Stimulated activated naive CD8-positive, alpha-beta T cell treated with anti-CD3 and anti-CD28 coated beads, Interleukin-15, Interleukin-2, amounts not matched to agents 100 U/mL and 50 U/mL, for 24 hours (primary cell): ENCODE measurements at regions not wholly inside any gene's neighbourhood (a gene's known extent, or its start where the extent isn't known, plus 50 kb on each side); places are given as distances from the start of the nearest gene placed in this dataset.
"Not testable (repeated sequence)": the region's sequence is repeated elsewhere in the genome, so short reads cannot be mapped to it uniquely, and the experiment has no call there.

ENCODE experiments used
- ATAC-seq: fragments of 150-1000 bp; cut with Tn5 transposase; one replicate; pipeline ENCODE4 v1.10.0; 2021
- DNase-seq: peaks from one replicate; pipeline ENCODE4 v3.0.0; 2021

DNA sequence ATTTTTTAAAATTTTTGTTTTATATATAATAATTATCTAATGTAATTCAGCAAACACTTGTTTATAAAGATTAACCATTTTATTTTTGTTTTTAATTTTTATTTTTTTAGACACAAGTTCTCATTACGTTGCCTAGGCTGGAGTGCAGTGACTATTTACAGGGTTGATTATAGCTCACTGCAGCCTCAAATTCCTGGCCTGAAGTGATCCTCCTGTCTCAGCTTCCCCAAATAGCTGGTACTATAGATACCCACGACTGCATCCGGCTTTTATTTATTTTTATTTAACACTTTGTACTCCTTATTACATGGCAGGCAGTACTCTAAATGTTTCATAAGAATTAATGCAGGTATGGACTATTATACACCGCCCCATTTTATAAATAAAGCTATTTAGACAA is 288.7 kb downstream of the MDFIC start:
- DNase-seq (no peak), ATAC-seq (no peak)

DNA sequence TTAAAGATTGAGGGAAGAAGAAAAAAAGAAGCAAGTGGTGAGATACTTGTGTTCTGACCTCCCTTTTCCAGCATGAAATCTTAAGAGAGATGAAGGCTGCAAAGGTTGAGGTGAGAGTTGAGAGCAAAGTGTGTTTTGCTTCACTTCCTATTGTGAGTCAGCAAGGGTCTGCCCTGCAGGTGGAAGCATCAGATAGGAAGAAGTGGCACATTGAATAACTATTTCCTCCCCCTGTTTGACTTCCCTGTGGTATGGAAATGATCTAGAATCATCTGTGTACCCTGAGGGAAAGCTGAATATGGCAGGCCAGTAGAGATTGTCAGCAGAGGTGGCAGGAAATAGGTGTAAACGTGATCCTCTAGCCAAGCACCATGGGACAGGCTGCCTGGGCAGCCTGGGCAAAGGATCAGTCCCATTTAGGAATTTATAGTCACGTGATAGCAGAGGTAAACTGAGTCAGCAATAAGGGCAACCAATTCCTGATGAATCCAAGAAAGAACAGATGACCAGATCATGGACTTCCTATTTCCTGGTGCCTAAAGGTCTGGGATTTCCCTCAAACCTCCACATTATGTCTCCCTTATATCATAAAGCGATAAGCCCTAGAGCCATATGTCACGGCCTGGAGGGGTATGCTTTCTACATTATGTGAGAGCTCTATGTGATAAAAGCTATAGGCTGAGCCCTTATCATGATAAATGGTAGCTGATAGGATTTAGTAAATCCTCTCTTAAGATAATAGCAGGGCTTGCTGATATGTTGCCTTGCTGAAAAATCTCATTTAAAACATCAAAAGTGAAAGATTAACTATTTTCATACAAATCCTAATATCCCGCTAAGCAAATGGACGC is 287.0 kb downstream of the MDFIC start:
- ATAC-seq (no peak), DNase-seq (no peak)

GRCh38 chr7:115206374-115206773 is 284.5 kb downstream of the MDFIC start:
- DNase-seq, ATAC-seq: not testable (repeated sequence)

- DNase-seq (no peak), ATAC-seq (no peak)
Measured at GRCh38 chr7:115198143-115198542, 276.2 kb downstream of the MDFIC start.

DNA sequence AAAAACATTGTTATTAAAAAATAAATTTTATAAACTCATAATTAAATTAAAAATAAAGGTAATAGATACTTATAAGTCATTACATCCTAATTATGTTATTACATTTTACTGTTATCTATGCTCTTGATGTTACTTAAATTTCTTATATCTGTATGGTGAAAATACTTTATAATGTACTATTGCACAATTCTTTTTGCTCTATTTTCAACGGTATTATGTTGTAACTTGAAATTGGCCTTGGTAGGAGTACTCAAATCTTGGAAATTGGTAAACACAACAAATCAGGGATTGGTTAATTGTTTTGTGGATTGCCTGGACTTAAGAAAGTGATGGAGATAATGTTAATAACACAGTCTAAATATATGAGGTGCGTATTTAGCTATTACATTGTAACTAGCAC is 273.3 kb downstream of the MDFIC start:
- no peak for ATAC-seq
- DNase-seq, result no peak

GRCh38 chr7:115191526-115191925 is 269.6 kb downstream of the MDFIC start:
- no peak for DNase-seq
- ATAC-seq, result no peak

DNA sequence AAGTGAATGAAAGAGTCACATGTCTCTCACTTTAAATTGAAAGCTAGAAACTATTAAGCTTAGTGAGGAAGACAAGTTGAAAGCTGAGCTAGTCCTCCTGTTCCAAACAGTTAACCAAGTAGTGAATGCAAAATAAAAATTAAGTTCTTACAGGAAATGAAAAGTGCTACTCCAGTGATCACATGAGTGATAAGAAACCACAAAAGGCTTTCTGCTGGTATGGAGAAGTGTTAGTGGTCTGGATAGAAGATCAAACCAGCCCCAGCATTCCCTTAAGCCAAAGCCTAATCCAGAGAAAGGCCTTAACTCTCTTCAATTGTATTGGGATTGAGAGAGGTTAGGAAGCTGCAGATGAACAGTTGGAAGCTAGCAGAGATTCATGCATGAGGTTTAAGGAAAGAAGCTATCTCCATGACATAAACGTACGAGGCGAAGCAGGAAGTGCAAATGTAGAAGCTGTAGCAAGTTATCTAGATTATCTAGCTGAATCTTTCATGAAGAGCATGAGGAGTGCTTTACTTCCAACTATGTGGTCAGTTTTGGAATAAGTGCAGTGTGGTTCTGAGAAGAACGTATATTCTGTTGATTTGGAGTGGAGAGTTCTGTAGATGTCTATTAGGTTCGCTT is 261.6 kb downstream of the MDFIC start:
- ATAC-seq (no peak), DNase-seq (no peak)

DNA sequence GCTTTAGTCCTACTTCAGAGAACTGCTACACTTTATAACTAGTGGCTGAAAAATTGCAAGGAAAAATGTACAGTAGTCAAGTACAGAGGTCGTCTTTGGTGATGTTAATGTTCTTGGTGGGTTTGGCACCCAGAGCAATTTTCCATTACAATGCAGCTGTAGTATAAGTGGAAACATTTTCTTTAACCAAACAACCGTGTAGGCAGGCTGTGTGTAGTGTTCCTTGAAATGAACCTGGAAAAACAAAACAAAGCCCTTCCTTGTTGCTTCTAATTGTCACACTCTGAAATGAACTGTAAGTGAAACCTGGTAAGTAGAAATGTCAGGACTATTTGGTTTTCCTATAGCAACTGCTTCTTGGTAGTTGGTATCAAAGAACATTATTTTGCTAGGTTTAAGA is 256.9 kb downstream of the MDFIC start:
- DNase-seq, result no peak
- no peak for ATAC-seq

DNA sequence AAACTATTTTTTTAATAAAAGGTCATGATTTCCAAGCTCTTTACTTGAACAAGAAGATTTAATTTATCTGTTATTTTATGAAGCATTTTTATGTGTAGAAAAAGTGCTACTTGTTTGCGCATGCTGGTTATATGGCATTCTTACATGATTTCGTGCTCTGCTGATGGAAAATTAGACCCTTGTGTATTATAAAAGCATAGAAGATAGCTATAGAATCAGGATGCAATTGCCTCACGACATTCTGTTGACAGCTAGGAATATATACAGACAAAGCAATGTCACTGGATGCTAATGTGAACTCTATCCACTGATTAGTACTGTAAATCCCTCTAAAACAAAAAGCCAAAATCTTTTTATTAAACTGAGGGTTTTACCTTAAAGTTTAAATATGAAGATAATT is 255.9 kb downstream of the MDFIC start:
- DNase-seq (no peak), ATAC-seq (no peak)

DNA sequence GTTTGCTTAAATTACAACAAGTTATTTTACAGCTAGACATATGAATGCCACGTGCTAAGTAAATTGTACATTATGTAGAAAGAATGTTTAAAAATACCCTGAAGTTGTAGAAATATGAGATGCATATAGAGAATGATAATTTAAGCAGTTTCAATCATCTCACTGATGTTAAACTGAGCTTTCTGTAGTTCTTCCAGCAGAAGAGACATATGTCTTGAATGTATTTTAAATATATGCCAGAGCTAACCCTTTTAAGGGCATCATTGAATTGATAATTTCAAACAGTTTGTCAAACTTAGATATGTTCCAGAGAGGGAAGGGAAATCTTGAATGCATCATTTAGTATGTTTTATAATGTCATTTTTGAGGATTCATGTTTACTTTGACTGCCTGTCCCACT is 255.2 kb downstream of the MDFIC start:
- no peak for DNase-seq
- no peak for ATAC-seq

- DNase-seq, ATAC-seq: not testable (repeated sequence)
Measured at GRCh38 chr7:115172397-115172796, 250.5 kb downstream of the MDFIC start.

GRCh38 chr7:115153769-115154477 is 232.0 kb downstream of the MDFIC start:
- ATAC-seq (no peak), DNase-seq (no peak)

DNA sequence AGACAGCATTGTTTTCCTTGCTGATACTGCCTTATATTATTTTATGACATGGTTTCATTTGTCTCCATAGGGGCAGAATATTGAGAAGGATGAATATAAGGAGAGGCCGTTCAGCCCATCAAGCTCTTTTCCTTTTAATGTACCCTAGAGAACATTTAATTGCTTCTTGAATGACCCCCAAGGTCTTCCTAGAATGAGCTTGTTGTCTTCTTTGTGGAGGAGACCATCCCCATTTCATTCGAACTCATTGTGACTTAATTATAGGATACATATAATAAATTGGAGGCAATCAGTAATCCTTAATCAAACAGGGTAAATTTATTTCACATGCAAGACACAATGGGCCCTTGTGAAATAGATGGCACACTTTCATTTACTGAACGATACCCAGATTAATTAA is 231.3 kb downstream of the MDFIC start:
- ATAC-seq (no peak), DNase-seq (no peak)

DNA sequence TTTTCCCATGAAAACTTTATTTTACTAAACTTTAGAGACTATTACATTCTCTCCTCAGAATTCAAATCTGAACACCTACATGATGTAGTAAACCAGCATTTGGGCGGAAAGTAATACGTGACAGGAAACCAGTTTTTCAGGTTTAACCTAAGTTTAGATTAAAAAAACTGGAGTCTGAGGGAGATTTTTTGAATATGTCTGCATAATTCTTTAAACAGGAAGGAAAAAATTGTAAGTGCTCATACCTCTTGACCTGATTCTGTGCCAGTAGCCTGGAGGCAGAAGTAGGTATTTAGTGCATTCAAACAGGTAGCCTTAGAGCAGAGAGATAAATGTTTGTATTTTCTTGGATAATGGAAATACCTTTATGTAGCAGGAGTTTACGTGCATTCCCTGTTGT is 224.3 kb downstream of the MDFIC start:
- ATAC-seq (no peak), DNase-seq (no peak)

DNA sequence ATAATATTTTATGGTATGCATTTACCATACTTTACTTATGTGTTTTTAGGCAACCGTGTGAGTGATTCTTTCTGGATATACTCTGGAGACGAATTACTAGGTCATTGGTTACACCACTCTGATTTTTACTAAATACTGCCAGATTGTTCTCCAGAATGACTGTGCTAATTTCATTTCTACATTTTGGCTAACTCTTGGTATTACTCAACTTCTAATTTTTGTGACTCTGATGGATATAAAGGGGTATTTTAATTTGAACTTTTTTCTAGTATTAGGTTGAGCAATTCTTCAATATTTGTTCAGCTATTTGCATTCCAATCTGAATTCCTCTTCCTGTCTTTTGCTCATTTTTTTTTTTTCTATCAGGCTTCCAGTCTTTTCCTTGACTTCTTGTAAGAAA is 223.6 kb downstream of the MDFIC start:
- ATAC-seq, result no peak
- no peak for DNase-seq

GRCh38 chr7:115137816-115138215 is 215.9 kb downstream of the MDFIC start:
- DNase-seq, result no peak
- no peak for ATAC-seq

DNA sequence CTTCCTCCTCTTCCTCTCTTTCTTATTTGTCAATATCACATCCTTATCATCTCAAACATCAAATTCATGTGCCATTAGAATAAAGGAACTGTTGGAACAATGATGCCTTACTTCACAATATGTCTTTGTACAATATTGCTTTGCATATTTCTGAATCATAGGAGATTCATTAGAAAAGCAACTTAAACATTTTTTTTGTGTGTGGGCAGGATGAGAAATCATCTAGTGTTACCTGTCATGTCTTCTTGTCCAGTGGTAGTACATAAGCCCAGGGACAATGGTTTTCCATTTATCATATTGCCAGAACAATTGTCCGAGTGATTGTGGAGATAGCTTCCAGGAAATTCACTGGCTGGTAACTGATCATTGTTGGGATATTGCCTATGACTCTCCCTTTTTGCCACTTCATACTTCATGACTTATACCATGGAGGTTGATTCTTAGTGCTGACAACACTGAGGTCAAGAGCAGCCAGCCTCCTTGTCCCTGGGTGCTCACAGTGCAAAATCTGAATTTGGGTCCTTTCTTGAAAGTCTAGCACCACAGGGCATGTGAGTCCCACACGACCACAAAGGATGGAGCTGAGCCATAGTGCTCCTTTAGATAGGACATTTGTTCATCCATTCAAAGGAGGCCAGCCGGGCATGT is 215.0 kb downstream of the MDFIC start:
- DNase-seq (no peak), ATAC-seq (no peak)

DNA sequence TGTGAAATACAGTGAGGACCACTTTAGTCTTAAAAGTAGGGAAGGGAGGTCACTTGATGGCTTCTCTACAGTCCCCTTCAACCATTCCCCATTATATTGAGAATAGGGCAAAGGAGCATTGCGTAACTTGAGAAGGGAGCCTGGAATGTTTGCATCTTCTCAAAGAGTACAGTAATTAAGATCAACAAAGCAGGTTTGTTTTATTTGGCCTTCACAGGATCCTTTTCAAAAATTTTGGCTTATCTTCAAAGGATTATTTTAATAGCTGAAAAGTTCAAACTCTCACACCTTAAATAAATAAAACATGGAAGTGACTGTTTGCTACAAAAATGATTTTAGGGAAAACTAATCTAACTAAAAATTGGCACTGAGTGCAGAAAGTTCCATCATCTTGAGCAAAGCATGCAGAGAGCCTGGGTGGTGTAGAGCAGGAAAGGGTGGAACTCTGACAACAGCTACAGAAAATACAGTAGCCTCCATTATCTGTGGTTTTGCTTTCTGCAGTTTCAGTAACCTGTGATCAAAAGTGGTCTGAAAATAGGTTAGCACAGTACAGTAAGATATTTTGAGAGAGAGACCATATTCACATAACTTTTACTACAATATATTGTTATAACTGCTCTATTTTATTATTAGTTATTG is 214.0 kb downstream of the MDFIC start:
- ATAC-seq, result no peak
- DNase-seq, result no peak

GRCh38 chr7:115135146-115135545 is 213.3 kb downstream of the MDFIC start:
- no peak for DNase-seq
- no peak for ATAC-seq

DNA sequence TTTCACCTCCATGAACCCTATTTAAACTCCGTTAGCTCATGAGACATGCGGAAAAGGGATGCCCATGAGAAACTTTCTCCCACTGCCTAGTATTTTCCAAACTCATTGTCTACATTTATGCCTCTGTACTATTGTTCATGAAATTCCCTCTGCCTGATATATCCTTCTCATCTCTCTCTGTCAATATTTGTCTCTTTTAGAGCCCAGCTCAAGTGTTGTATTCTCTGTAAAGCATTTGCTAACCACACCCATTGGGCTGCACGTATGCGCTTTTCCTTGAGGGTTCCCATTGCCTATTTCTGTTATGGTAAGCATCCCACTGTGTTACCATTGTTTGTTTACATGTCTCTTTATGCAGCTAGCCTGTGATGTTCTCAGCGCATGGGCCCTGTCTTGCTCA is 211.4 kb downstream of the MDFIC start:
- DNase-seq, result no peak
- ATAC-seq, result no peak

DNA sequence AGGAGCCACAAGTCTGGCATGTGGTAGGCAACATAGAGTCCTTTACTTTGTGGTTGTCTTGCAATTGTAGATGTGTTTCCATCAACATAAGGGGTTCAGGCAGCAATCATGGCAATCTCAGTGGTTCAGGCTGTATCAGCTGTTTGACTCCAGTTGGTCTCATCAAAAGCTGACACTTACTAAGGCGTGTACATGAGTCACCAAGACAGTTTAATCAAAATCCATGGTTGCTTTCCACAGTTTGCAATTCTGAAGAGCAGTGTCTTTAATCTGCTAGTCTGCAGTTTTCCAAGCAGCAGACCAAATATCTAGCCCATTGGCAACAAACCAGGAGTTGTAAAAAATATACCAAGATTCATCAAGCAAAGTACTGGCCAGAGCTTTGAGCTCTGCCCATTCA is 210.2 kb downstream of the MDFIC start:
- ATAC-seq, result no peak
- DNase-seq, result no peak

DNA sequence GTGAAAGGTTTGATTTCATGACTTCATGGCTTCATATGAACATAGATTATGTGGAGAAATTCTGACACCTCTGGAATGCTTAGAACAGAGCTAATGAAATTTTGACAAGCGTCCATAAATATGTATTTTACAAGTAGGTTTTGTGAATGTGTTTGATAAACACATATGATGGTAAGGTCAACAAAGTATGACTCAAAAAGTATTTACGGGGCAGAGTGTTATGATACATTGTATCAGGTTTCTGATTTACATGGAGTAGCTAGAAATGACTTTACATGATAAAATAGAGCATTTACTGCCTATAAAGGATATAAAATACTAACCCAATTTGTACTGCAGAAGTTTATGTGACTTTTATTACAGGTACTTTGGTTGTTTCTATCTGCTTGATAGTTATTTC is 206.3 kb downstream of the MDFIC start:
- DNase-seq (no peak), ATAC-seq (no peak)
